ENCODE measurements at regions not wholly inside any gene's neighbourhood (a gene's known extent, or its start where the extent isn't known, plus 50 kb on each side); places are given as distances from the start of the nearest gene placed in this dataset.

- no peak overlapping the region for H2AFZ ChIP-seq (ENCODE audit: low read length)
- no peaks in the 10 kb centered on the region for H3K4me1 ChIP-seq (ENCODE audit: low read length)
- no peaks in the 10 kb centered on the region for H4K20me1 ChIP-seq (ENCODE audit: insufficient read depth, low read depth, low read length)
- no peak overlapping the region for H3K4me2 ChIP-seq (ENCODE audit: low read depth, low read length, poor library complexity, severe bottlenecking)
- H3K9me3 ChIP-seq (ENCODE audit: low read length), result peaks cover 8% of the 10 kb centered on the region
- no peaks in the 10 kb centered on the region for H3K27me3 ChIP-seq (ENCODE audit: low read length)
- no peaks in the 10 kb centered on the region for H3K36me3 ChIP-seq (ENCODE audit: insufficient read depth, low read length)
- DNase-seq, result no peak
- no peak overlapping the region for H3K27ac ChIP-seq (ENCODE audit: low read length)
- no peaks in the 10 kb centered on the region for H3K9me2 ChIP-seq (replicated peaks; ENCODE audit: insufficient read depth, low read length)
- no peak overlapping the region for H3K9ac ChIP-seq (ENCODE audit: low read length)
- H3K4me3 ChIP-seq (ENCODE audit: low read length), result no peak overlapping the region
- H3K79me2 ChIP-seq (ENCODE audit: low read length), result no peaks in the 10 kb centered on the region
Observed at GRCh38 chr13:105543742-105544141, 991.7 kb downstream of the EFNB2 start.

- Histone ChIP-seq H3K4me3 (ENCODE audit: low read length) (no peak overlapping the region), H3K4me2 (ENCODE audit: low read depth, low read length, poor library complexity, severe bottlenecking) (no peak overlapping the region), H3K4me1 (ENCODE audit: low read length) (no peaks in the 10 kb centered on the region), H3K9me3 (ENCODE audit: low read length) (peaks cover 10% of the 10 kb centered on the region), H3K27me3 (ENCODE audit: low read length) (no peaks in the 10 kb centered on the region), H4K20me1 (ENCODE audit: insufficient read depth, low read depth, low read length) (no peaks in the 10 kb centered on the region), H3K9me2 (replicated peaks; ENCODE audit: insufficient read depth, low read length) (no peaks in the 10 kb centered on the region), H3K36me3 (ENCODE audit: insufficient read depth, low read length) (no peaks in the 10 kb centered on the region), H3K79me2 (ENCODE audit: low read length) (no peaks in the 10 kb centered on the region), H2AFZ (ENCODE audit: low read length) (no peak overlapping the region), H3K27ac (ENCODE audit: low read length) (no peak overlapping the region), H3K9ac (ENCODE audit: low read length) (no peak overlapping the region)
- no peak for DNase-seq
Observed at GRCh38 chr13:105541565-105541964, 993.9 kb downstream of the EFNB2 start.

- Histone ChIP-seq H3K27me3 (ENCODE audit: low read length) (no peaks in the 10 kb centered on the region), H3K9ac (ENCODE audit: low read length) (no peak overlapping the region), H4K20me1 (ENCODE audit: insufficient read depth, low read depth, low read length) (no peaks in the 10 kb centered on the region), H3K36me3 (ENCODE audit: insufficient read depth, low read length) (no peaks in the 10 kb centered on the region), H2AFZ (ENCODE audit: low read length) (no peak overlapping the region), H3K9me2 (replicated peaks; ENCODE audit: insufficient read depth, low read length) (no peaks in the 10 kb centered on the region), H3K9me3 (ENCODE audit: low read length) (peaks cover 11% of the 10 kb centered on the region), H3K79me2 (ENCODE audit: low read length) (no peaks in the 10 kb centered on the region), H3K4me3 (ENCODE audit: low read length) (no peak overlapping the region), H3K27ac (ENCODE audit: low read length) (no peak overlapping the region), H3K4me1 (ENCODE audit: low read length) (no peaks in the 10 kb centered on the region), H3K4me2 (ENCODE audit: low read depth, low read length, poor library complexity, severe bottlenecking) (no peak overlapping the region)
- DNase-seq, result no peak
Observed at GRCh38 chr13:105538346-105538745, 997.1 kb downstream of the EFNB2 start.

GRCh38 chr13:105537113-105537512, 998.3 kb downstream of the EFNB2 start:
- no peak for DNase-seq
- Histone ChIP-seq H3K9me2 (replicated peaks; ENCODE audit: insufficient read depth, low read length) (no peaks in the 10 kb centered on the region), H3K4me1 (ENCODE audit: low read length) (no peaks in the 10 kb centered on the region), H3K27ac (ENCODE audit: low read length) (no peak overlapping the region), H3K36me3 (ENCODE audit: insufficient read depth, low read length) (no peaks in the 10 kb centered on the region), H3K4me2 (ENCODE audit: low read depth, low read length, poor library complexity, severe bottlenecking) (no peak overlapping the region), H3K9ac (ENCODE audit: low read length) (no peak overlapping the region), H3K4me3 (ENCODE audit: low read length) (no peak overlapping the region), H3K27me3 (ENCODE audit: low read length) (no peaks in the 10 kb centered on the region), H2AFZ (ENCODE audit: low read length) (no peak overlapping the region), H3K79me2 (ENCODE audit: low read length) (no peaks in the 10 kb centered on the region), H3K9me3 (ENCODE audit: low read length) (peaks cover 11% of the 10 kb centered on the region), H4K20me1 (ENCODE audit: insufficient read depth, low read depth, low read length) (no peaks in the 10 kb centered on the region)

- Histone ChIP-seq H3K4me1 (ENCODE audit: low read length) (no peaks in the 10 kb centered on the region), H3K9me2 (replicated peaks; ENCODE audit: insufficient read depth, low read length) (no peaks in the 10 kb centered on the region), H3K79me2 (ENCODE audit: low read length) (no peaks in the 10 kb centered on the region), H3K27ac (ENCODE audit: low read length) (no peak overlapping the region), H3K9ac (ENCODE audit: low read length) (no peak overlapping the region), H3K4me3 (ENCODE audit: low read length) (no peak overlapping the region), H3K36me3 (ENCODE audit: insufficient read depth, low read length) (no peaks in the 10 kb centered on the region), H4K20me1 (ENCODE audit: insufficient read depth, low read depth, low read length) (no peaks in the 10 kb centered on the region), H3K9me3 (ENCODE audit: low read length) (peaks cover 28% of the 10 kb centered on the region), H2AFZ (ENCODE audit: low read length) (no peak overlapping the region), H3K4me2 (ENCODE audit: low read depth, low read length, poor library complexity, severe bottlenecking) (no peak overlapping the region), H3K27me3 (ENCODE audit: low read length) (no peaks in the 10 kb centered on the region)
- DNase-seq, result no peak
Observed at GRCh38 chr13:105530468-105530867, 1005.0 kb downstream of the EFNB2 start.

GRCh38 chr13:105527127-105527526, 1008.3 kb downstream of the EFNB2 start:
- Histone ChIP-seq H3K4me2 (ENCODE audit: low read depth, low read length, poor library complexity, severe bottlenecking) (no peak overlapping the region), H3K4me3 (ENCODE audit: low read length) (no peak overlapping the region), H3K9ac (ENCODE audit: low read length) (no peak overlapping the region), H4K20me1 (ENCODE audit: insufficient read depth, low read depth, low read length) (no peaks in the 10 kb centered on the region), H3K4me1 (ENCODE audit: low read length) (no peaks in the 10 kb centered on the region), H3K27ac (ENCODE audit: low read length) (no peak overlapping the region), H3K9me2 (replicated peaks; ENCODE audit: insufficient read depth, low read length) (no peaks in the 10 kb centered on the region), H3K9me3 (ENCODE audit: low read length) (peaks cover 26% of the 10 kb centered on the region), H3K79me2 (ENCODE audit: low read length) (no peaks in the 10 kb centered on the region), H3K36me3 (ENCODE audit: insufficient read depth, low read length) (no peaks in the 10 kb centered on the region), H3K27me3 (ENCODE audit: low read length) (no peaks in the 10 kb centered on the region), H2AFZ (ENCODE audit: low read length) (no peak overlapping the region)
- DNase-seq, result no peak

- Histone ChIP-seq H3K4me2 (ENCODE audit: low read depth, low read length, poor library complexity, severe bottlenecking) (no peak overlapping the region), H3K9me3 (ENCODE audit: low read length) (peaks cover 7% of the 10 kb centered on the region), H3K36me3 (ENCODE audit: insufficient read depth, low read length) (no peaks in the 10 kb centered on the region), H3K4me3 (ENCODE audit: low read length) (no peak overlapping the region), H3K27me3 (ENCODE audit: low read length) (no peaks in the 10 kb centered on the region), H3K4me1 (ENCODE audit: low read length) (no peaks in the 10 kb centered on the region), H3K27ac (ENCODE audit: low read length) (no peak overlapping the region), H2AFZ (ENCODE audit: low read length) (no peak overlapping the region), H3K9me2 (replicated peaks; ENCODE audit: insufficient read depth, low read length) (no peaks in the 10 kb centered on the region), H3K79me2 (ENCODE audit: low read length) (no peaks in the 10 kb centered on the region), H3K9ac (ENCODE audit: low read length) (no peak overlapping the region), H4K20me1 (ENCODE audit: insufficient read depth, low read depth, low read length) (no peaks in the 10 kb centered on the region)
- no peak for DNase-seq
Observed at GRCh38 chr13:105519771-105520170, 1015.7 kb downstream of the EFNB2 start.

GRCh38 chr13:105518086-105518485, 1017.4 kb downstream of the EFNB2 start:
- no peak overlapping the region for H3K9ac ChIP-seq (ENCODE audit: low read length)
- H3K27ac ChIP-seq (ENCODE audit: low read length), result no peak overlapping the region
- no peaks in the 10 kb centered on the region for H3K9me2 ChIP-seq (replicated peaks; ENCODE audit: insufficient read depth, low read length)
- no peaks in the 10 kb centered on the region for H3K36me3 ChIP-seq (ENCODE audit: insufficient read depth, low read length)
- H3K79me2 ChIP-seq (ENCODE audit: low read length), result no peaks in the 10 kb centered on the region
- H4K20me1 ChIP-seq (ENCODE audit: insufficient read depth, low read depth, low read length), result no peaks in the 10 kb centered on the region
- no peaks in the 10 kb centered on the region for H3K27me3 ChIP-seq (ENCODE audit: low read length)
- H3K4me2 ChIP-seq (ENCODE audit: low read depth, low read length, poor library complexity, severe bottlenecking), result no peak overlapping the region
- H3K4me3 ChIP-seq (ENCODE audit: low read length), result no peak overlapping the region
- H3K4me1 ChIP-seq (ENCODE audit: low read length), result no peaks in the 10 kb centered on the region
- H2AFZ ChIP-seq (ENCODE audit: low read length), result no peak overlapping the region
- peaks cover 8% of the 10 kb centered on the region for H3K9me3 ChIP-seq (ENCODE audit: low read length)
- DNase-seq, result no peak

- Histone ChIP-seq H2AFZ (ENCODE audit: low read length) (no peak overlapping the region), H3K4me2 (ENCODE audit: low read depth, low read length, poor library complexity, severe bottlenecking) (no peak overlapping the region), H3K27ac (ENCODE audit: low read length) (no peak overlapping the region), H3K9me3 (ENCODE audit: low read length) (peaks cover 16% of the 10 kb centered on the region), H3K9me2 (replicated peaks; ENCODE audit: insufficient read depth, low read length) (no peaks in the 10 kb centered on the region), H3K27me3 (ENCODE audit: low read length) (no peaks in the 10 kb centered on the region), H3K79me2 (ENCODE audit: low read length) (no peaks in the 10 kb centered on the region), H3K36me3 (ENCODE audit: insufficient read depth, low read length) (no peaks in the 10 kb centered on the region), H3K9ac (ENCODE audit: low read length) (no peak overlapping the region), H3K4me3 (ENCODE audit: low read length) (no peak overlapping the region), H3K4me1 (ENCODE audit: low read length) (no peaks in the 10 kb centered on the region), H4K20me1 (ENCODE audit: insufficient read depth, low read depth, low read length) (no peaks in the 10 kb centered on the region)
- DNase-seq, result no peak
Observed at GRCh38 chr13:105514401-105514800, 1021.1 kb downstream of the EFNB2 start.
